GM12878 (cell line): ENCODE measurements at regions not wholly inside any gene's neighbourhood (a gene's known extent, or its start where the extent isn't known, plus 50 kb on each side); places are given as distances from the start of the nearest gene placed in this dataset.
A peak's percentile ranks its signal among the peaks of the same experiment; 100 is the strongest.

Experiments used
- ATAC-seq: fragments of 200-7000 bp; cut with Tn5 transposase; 3 replicates; pipeline ENCODE4 v1.9.1; 2020; ENCODE audit warnings: mild to moderate bottlenecking, moderate library complexity
- BruUV-seq: library from RNA; stranded (reverse); fragments of 400-500 nt; replicated peaks from 2 replicates; lab custom pipeline; 2021; lab: Mats Ljungman, UMichigan
- CTCF ChIA-PET: fragments of 300-600 bp; sonication (Branson Sonifier 250); formaldehyde crosslinking; extraction: SDS; loops from one replicate; lab custom pipeline; 2021; ENCODE audit warnings: inconsistent platforms; lab: Yijun Ruan, JAX
- POLR2A ChIA-PET: fragments of 350-600 bp; formaldehyde crosslinking; extraction: SDS; loops from one replicate; lab custom pipeline; 2021; ENCODE audit warnings: inconsistent platforms; lab: Charles Lee
- RAD21 ChIA-PET: fragments of 300-600 bp; sonication (Branson Sonifier 250); formaldehyde crosslinking; loops from one replicate; lab custom pipeline; 2023; ENCODE audit warnings: antibody characterized with exemption; ENCODE audit not compliant: unreplicated experiment; lab: Charles Lee
- SMC1A ChIA-PET: fragments of 300-600 bp; sonication (Branson Sonifier 250); formaldehyde crosslinking; loops from one replicate; lab custom pipeline; 2023; ENCODE audit not compliant: unreplicated experiment, uncharacterized antibody; lab: Charles Lee
- DNase-seq: peaks from one replicate; pipeline ENCODE4 v3.0.0-alpha.2; 2011; ENCODE audit warnings: low read depth, low spot score
- FAIRE-seq: peaks from 3 replicates; lab custom pipeline; 2011; peaks lifted over from hg19 to GRCh38; lab: Jason Lieb, UNC
- H2AFZ ChIP-seq: 2 replicates; pipeline ENCODE4 v1.6.0; 2011; ENCODE audit warnings: low read depth, low read length, control low read depth; ENCODE audit not compliant: control insufficient read depth
- H3K27ac ChIP-seq: 2 replicates; pipeline ENCODE4 v1.5.1; 2011; ENCODE audit warnings: control low read depth; ENCODE audit not compliant: control insufficient read depth, insufficient read depth
- H3K27me3 ChIP-seq, 2 experiments: replicated peaks in 1 of 2; 2 replicates each; pipeline versions ENCODE4 v1.6.0 to v1.6.1; 2011; ENCODE audit warnings: low read length in 1 of 2; ENCODE audit not compliant: control insufficient read depth in 2 of 2, insufficient read depth in 2 of 2
- H3K36me3 ChIP-seq, 2 experiments: 2 replicates each; pipeline ENCODE4 v1.5.1; 2011; ENCODE audit warnings: low read length in 1 of 2; ENCODE audit not compliant: control insufficient read depth in 2 of 2, insufficient read depth in 2 of 2
- H3K4me1 ChIP-seq: 2 replicates; pipeline ENCODE4 v1.6.1; 2011; ENCODE audit warnings: mild to moderate bottlenecking, low read length, moderate library complexity, mixed read lengths; ENCODE audit not compliant: control insufficient read depth, insufficient read depth
- H3K4me2 ChIP-seq: 2 replicates; pipeline ENCODE4 v1.6.0; 2011; ENCODE audit warnings: control low read depth; ENCODE audit not compliant: control insufficient read depth, insufficient read depth
- H3K4me3 ChIP-seq: fragments of 200-600 bp; sonication (generic); 2 replicates; pipeline ENCODE4 v1.5.1; 2016
- H3K79me2 ChIP-seq: 2 replicates; pipeline ENCODE4 v1.6.0; 2011; ENCODE audit warnings: low read length; ENCODE audit not compliant: control insufficient read depth, insufficient read depth
- H3K9ac ChIP-seq: 2 replicates; pipeline ENCODE4 v1.8.0; 2011; ENCODE audit warnings: low read length, control low read depth, mixed read lengths; ENCODE audit not compliant: control insufficient read depth, insufficient read depth
- H3K9me3 ChIP-seq: replicated peaks from 3 replicates; pipeline ENCODE4 v1.5.1; 2011; ENCODE audit warnings: mild to moderate bottlenecking, low read length; ENCODE audit not compliant: control insufficient read depth, insufficient read depth
- H4K20me1 ChIP-seq: 2 replicates; pipeline ENCODE4 v1.6.0; 2011; ENCODE audit not compliant: control insufficient read depth, insufficient read depth
- BMI1 ChIP-seq: fragments of 450-650 bp; IDR thresholded peaks from 2 replicates; pipeline ENCODE4 v1.6.1; 2016; ENCODE audit warnings: mild to moderate bottlenecking, moderate library complexity, borderline replicate concordance
- GABPA ChIP-seq: IDR thresholded peaks from 2 replicates; pipeline ENCODE4 v1.6.1; 2014; ENCODE audit warnings: antibody characterized with exemption, low read depth, mild to moderate bottlenecking, inconsistent platforms
- JUNB ChIP-seq: IDR thresholded peaks from 2 replicates; pipeline ENCODE4 v1.6.1; 2016; ENCODE audit warnings: antibody characterized with exemption, mild to moderate bottlenecking
- MEF2A ChIP-seq: IDR thresholded peaks from 2 replicates; pipeline ENCODE4 v1.6.1; 2011; ENCODE audit warnings: low read depth, mild to moderate bottlenecking, low read length, moderate library complexity; ENCODE audit not compliant: insufficient read depth
- POLR2AphosphoS2 ChIP-seq: IDR thresholded peaks from 2 replicates; pipeline ENCODE4 v1.6.1; 2011; ENCODE audit warnings: low read depth, mild to moderate bottlenecking, low read length, improper control_type of control experiment, moderate library complexity
- RELA ChIP-seq: fragments of 450-650 bp; IDR thresholded peaks from 2 replicates; pipeline ENCODE4 v1.8.0; 2014; ENCODE audit warnings: borderline replicate concordance; ENCODE audit not compliant: partially characterized antibody
- SREBF2 ChIP-seq: IDR thresholded peaks from 2 replicates; pipeline ENCODE4 v1.6.1; 2012; ENCODE audit warnings: mild to moderate bottlenecking, low read length
- YY1 ChIP-seq: IDR thresholded peaks from 2 replicates; pipeline ENCODE4 v1.6.1; 2011; ENCODE audit warnings: low read depth, mild to moderate bottlenecking, low read length
- ZNF207 ChIP-seq: fragments of 450-650 bp; IDR thresholded peaks from 2 replicates; pipeline ENCODE4 v1.6.1; 2014; ENCODE audit warnings: antibody characterized with exemption, mild to moderate bottlenecking, borderline replicate concordance
- WGBS: methylation state at CpG from one replicate; pipeline ENCODE4 v1.1.6; 2016; ENCODE audit warnings: low lambda C conversion rate; ENCODE audit not compliant: insufficient replicate concordance, insufficient coverage; ENCODE audit errors: missing lambda C conversion rate; 5-methylcytosine and 5-hydroxymethylcytosine counted together
- in situ Hi-C: fragments of 300-500 bp; cut with MboI; formaldehyde crosslinking; loops from 9 replicates; pipeline ENCODE4 v1.14.3; 2018; ENCODE audit warnings: mixed read lengths
- intact Hi-C: fragments of 100-400 bp; cut with micrococcal nuclease; formaldehyde crosslinking; loops from one replicate; pipeline ENCODE4 v1.14.2; 2022; ENCODE audit not compliant: unreplicated experiment
- TF ChIP-seq, protein P1 (sequence below): IDR thresholded peaks from 2 replicates; pipeline ENCODE4 v1.6.1; 2012; ENCODE audit warnings: low read depth, low read length, improper control_type of control experiment
- TF ChIP-seq, protein P2 (sequence below): fragments of 450-650 bp; formaldehyde crosslinking; IDR thresholded peaks from 2 replicates; pipeline ENCODE4 v1.4.0; 2020; ENCODE audit warnings: mild to moderate bottlenecking, moderate library complexity
- TF ChIP-seq, protein P3 (sequence below): fragments of 450-650 bp; IDR thresholded peaks from 2 replicates; pipeline ENCODE4 v1.6.1; 2017; ENCODE audit warnings: mild to moderate bottlenecking, moderate library complexity

DNA sequence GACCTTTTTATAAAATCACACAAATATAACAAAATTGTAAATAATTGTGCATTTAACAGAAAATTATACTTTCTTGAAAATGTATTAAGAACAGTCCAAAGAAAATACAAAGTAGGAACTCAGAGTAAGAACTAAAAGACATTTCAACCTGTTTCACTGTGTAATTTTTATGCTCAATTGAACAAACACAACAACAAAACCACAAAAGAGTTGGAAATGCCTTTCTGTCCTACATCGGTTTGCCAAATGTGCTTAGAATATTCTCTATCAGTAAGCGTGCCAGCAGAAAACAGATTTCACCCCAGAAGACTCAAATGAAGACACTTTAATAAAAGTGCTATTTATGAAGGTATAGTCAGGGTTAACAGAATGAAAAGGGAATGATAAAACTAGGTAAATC is 592.1 kb downstream of the PRELID2 start:
- TF ChIP-seq BMI1 (no peak), GABPA (no peak), SREBF2 (no peak), POLR2AphosphoS2 (no peak), JUNB (no peak), YY1 (no peak), ZNF207 (no peak), RELA (no peak), MEF2A (no peak)
- TF ChIP-seq, protein P1, sequence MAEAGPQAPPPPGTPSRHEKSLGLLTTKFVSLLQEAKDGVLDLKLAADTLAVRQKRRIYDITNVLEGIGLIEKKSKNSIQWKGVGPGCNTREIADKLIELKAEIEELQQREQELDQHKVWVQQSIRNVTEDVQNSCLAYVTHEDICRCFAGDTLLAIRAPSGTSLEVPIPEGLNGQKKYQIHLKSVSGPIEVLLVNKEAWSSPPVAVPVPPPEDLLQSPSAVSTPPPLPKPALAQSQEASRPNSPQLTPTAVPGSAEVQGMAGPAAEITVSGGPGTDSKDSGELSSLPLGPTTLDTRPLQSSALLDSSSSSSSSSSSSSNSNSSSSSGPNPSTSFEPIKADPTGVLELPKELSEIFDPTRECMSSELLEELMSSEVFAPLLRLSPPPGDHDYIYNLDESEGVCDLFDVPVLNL, result no peak
- TF ChIP-seq, protein P2, sequence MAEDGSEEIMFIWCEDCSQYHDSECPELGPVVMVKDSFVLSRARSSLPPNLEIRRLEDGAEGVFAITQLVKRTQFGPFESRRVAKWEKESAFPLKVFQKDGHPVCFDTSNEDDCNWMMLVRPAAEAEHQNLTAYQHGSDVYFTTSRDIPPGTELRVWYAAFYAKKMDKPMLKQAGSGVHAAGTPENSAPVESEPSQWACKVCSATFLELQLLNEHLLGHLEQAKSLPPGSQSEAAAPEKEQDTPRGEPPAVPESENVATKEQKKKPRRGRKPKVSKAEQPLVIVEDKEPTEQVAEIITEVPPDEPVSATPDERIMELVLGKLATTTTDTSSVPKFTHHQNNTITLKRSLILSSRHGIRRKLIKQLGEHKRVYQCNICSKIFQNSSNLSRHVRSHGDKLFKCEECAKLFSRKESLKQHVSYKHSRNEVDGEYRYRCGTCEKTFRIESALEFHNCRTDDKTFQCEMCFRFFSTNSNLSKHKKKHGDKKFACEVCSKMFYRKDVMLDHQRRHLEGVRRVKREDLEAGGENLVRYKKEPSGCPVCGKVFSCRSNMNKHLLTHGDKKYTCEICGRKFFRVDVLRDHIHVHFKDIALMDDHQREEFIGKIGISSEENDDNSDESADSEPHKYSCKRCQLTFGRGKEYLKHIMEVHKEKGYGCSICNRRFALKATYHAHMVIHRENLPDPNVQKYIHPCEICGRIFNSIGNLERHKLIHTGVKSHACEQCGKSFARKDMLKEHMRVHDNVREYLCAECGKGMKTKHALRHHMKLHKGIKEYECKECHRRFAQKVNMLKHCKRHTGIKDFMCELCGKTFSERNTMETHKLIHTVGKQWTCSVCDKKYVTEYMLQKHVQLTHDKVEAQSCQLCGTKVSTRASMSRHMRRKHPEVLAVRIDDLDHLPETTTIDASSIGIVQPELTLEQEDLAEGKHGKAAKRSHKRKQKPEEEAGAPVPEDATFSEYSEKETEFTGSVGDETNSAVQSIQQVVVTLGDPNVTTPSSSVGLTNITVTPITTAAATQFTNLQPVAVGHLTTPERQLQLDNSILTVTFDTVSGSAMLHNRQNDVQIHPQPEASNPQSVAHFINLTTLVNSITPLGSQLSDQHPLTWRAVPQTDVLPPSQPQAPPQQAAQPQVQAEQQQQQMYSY (CRISPR knock-in tag), result no peak
- TF ChIP-seq, protein P3, sequence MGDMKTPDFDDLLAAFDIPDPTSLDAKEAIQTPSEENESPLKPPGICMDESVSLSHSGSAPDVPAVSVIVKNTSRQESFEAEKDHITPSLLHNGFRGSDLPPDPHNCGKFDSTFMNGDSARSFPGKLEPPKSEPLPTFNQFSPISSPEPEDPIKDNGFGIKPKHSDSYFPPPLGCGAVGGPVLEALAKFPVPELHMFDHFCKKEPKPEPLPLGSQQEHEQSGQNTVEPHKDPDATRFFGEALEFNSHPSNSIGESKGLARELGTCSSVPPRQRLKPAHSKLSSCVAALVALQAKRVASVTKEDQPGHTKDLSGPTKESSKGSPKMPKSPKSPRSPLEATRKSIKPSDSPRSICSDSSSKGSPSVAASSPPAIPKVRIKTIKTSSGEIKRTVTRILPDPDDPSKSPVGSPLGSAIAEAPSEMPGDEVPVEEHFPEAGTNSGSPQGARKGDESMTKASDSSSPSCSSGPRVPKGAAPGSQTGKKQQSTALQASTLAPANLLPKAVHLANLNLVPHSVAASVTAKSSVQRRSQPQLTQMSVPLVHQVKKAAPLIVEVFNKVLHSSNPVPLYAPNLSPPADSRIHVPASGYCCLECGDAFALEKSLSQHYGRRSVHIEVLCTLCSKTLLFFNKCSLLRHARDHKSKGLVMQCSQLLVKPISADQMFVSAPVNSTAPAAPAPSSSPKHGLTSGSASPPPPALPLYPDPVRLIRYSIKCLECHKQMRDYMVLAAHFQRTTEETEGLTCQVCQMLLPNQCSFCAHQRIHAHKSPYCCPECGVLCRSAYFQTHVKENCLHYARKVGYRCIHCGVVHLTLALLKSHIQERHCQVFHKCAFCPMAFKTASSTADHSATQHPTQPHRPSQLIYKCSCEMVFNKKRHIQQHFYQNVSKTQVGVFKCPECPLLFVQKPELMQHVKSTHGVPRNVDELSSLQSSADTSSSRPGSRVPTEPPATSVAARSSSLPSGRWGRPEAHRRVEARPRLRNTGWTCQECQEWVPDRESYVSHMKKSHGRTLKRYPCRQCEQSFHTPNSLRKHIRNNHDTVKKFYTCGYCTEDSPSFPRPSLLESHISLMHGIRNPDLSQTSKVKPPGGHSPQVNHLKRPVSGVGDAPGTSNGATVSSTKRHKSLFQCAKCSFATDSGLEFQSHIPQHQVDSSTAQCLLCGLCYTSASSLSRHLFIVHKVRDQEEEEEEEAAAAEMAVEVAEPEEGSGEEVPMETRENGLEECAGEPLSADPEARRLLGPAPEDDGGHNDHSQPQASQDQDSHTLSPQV, result no peak
- Histone ChIP-seq H3K9ac (no peak overlapping the region), H3K27ac (no peak overlapping the region), H2AFZ (no peak overlapping the region), H3K79me2 (no peaks in the 10 kb centered on the region), H3K4me2 (no peak overlapping the region), H3K36me3 (no peaks in the 10 kb centered on the region), H3K27me3 (no peaks in the 10 kb centered on the region), H3K4me1 (no peaks in the 10 kb centered on the region), H3K4me3 (no peak overlapping the region), H4K20me1 (no peaks in the 10 kb centered on the region), H3K9me3 (no peaks in the 10 kb centered on the region)
- ChIA-PET CTCF (interaction anchor here (0.9 kb wide), 1 partner anchor 19 kb away, joined by 3 read pairs; no protein-coding TSS in a partner anchor), SMC1A (no interaction called here), POLR2A (no interaction called here), RAD21 (no interaction called here)
- intact Hi-C loops (no loop called here), in situ Hi-C loops (no loop called here)
- peak; percentile 7 for FAIRE-seq
- ATAC-seq, result no peak
- no peak for DNase-seq
- BruUV-seq, result no TSS peak
- WGBS, result 18% methylated on average over 2 of the region's 2 CpGs
